ENCODE measurements at regions not wholly inside any gene's neighbourhood (a gene's known extent, or its start where the extent isn't known, plus 50 kb on each side); places are given as distances from the start of the nearest gene placed in this dataset.

GRCh38 chr2:228334180-228334579 lies 152.7 kb upstream of the SPHKAP start:
- no peak for DNase-seq (ENCODE audit: low read depth)

DNA sequence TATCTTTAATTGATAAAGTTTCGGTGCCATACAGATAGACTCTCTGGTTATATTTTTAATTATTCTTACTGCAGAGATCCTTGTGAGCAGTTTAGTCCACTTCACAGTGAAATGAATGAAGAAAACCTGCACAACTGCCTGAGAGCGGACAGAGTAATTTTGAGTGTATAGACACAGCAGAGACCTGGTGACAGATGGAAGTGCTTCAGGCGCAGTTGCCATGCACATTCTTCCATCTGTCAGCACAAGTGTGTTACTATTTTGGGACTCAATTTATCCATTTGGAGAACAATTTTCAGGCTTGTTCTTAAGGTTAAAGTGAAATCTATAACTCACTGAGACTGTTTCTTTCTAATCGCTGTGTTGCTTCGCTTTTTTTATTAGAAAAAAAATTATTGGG lies 147.8 kb upstream of the SPHKAP start:
- no peak for DNase-seq (ENCODE audit: low read depth)

- DNase-seq (ENCODE audit: low read depth): no peak
Observed at GRCh38 chr2:228321015-228321414, 139.5 kb upstream of the SPHKAP start.

DNA sequence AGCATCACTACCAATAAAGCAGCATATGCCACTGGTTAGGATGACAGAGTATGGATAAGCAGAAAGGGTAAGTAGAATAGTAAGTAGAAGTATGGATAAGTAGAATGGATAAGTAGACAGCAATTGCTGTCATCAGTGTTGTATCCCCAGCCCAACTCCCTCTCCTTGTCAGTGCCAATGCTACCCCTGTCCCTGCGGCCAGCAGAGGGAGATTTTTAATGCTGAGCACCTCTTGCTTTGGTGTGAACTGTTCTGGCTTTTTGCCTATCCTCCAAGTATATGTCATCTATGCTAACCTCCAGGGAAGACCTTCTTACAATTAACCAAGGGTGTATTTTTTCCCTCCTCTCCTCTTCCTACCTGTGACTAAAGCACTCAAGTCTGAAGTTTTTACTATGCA lies 136.7 kb upstream of the SPHKAP start:
- DNase-seq (ENCODE audit: low read depth): peak; percentile 9

- DNase-seq (ENCODE audit: low read depth): no peak
Observed at GRCh38 chr2:228312172-228312571, 130.7 kb upstream of the SPHKAP start.

GRCh38 chr2:228303960-228304359 lies 122.5 kb upstream of the SPHKAP start:
- DNase-seq (ENCODE audit: low read depth): no peak

DNA sequence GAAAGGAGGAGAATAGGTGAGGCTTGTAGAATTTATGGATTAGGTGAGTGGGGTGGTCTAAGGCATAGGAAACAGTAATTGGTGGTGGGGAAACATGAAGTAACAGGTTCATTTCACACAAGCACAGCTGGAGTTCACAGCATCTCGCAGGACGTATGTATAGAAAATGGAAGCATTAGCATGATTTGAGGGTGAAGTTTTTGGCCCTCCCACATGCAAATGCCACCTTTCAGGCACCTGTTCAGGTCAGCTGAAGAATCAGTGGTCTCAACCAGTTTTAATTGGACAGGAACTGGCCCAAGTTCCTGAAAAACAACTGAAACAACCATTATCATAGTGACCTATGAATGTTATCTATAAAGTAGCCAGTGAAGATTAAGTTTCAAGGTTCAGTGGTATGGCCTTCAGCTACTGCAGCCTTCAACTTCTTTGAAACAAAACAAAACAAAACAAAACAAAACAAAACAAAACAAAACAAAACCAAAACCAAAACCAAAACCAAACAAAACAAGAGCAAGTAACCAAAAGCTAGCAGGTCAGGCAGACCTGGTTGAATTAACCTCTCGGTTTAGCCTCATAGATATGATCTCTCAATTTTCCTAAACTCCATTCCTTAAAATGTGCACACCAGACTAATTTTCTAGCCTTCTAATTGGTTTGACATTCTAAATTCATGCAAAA lies 102.1 kb upstream of the SPHKAP start:
- DNase-seq (ENCODE audit: low read depth): no peak

- no peak for DNase-seq (ENCODE audit: low read depth)
Observed at GRCh38 chr2:228282376-228282775, 100.9 kb upstream of the SPHKAP start.

DNA sequence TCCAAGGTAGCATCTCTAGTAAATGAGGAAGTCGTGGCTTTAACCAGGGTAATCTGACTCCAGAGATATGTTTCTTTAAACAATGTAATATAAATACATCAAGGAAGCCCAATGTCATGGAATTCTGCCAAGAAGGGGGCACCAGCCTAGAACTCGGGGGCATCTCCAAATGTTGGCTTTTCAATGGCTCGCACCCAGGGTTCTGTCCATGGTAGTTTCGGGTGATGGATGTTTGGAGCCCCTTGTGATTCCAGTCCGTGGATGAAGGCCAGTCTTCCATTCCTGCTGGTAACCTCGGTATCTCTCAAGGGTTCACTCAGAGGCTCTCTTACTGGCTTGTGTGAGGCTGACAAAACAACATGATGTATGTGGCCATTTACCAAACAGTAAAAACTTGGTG lies 91.7 kb upstream of the SPHKAP start:
- no peak for DNase-seq (ENCODE audit: low read depth)

- DNase-seq (ENCODE audit: low read depth): no peak
Observed at GRCh38 chr2:228269351-228269750, 87.9 kb upstream of the SPHKAP start.

- DNase-seq (ENCODE audit: low read depth): no peak
Observed at GRCh38 chr2:228268756-228269155, 87.3 kb upstream of the SPHKAP start.

DNA sequence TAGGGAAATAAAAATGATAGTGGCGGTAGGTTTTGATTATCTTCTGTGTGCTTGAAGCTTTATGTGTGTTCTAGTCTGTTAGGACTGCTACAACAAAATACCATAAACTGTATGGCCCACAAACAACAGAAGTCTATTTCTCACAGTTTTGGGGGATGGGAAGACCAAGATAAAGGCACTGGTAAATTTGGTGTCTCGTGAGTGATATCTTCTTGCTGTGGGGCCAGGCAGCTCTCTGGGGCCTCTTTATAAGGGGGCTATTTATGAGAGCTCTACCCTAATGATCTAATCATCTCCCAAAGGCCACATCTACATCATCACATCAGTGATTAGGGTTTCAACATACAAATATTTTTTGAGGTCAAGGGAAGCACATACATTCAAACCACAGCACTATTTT lies 86.8 kb upstream of the SPHKAP start:
- DNase-seq (ENCODE audit: low read depth): no peak

- no peak for DNase-seq (ENCODE audit: low read depth)
Observed at GRCh38 chr2:228263156-228263555, 81.7 kb upstream of the SPHKAP start.

GRCh38 chr2:228261546-228261945 lies 80.1 kb upstream of the SPHKAP start:
- DNase-seq (ENCODE audit: low read depth): no peak

GRCh38 chr2:228257379-228257778 lies 75.9 kb upstream of the SPHKAP start:
- no peak for DNase-seq (ENCODE audit: low read depth)

DNA sequence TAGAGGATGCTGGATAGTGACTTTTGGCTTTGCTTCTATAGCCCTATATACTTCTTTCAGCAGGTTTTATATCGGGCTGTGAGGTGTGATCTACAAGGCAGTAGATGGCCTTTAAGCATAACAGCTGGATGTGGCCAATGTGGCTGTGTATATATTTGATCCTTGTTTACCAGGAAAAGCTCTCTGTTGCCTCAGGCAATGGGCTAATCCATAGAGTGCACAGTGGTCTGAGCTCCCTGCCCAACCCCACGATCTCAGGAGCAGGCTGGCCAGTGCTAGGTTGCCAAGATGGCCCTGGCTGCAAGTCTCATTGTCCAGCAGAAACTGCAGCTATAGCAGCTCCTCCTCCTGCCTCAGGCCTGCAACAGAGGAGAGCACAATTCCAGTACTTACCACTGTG lies 72.3 kb upstream of the SPHKAP start:
- DNase-seq (ENCODE audit: low read depth): no peak

DNA sequence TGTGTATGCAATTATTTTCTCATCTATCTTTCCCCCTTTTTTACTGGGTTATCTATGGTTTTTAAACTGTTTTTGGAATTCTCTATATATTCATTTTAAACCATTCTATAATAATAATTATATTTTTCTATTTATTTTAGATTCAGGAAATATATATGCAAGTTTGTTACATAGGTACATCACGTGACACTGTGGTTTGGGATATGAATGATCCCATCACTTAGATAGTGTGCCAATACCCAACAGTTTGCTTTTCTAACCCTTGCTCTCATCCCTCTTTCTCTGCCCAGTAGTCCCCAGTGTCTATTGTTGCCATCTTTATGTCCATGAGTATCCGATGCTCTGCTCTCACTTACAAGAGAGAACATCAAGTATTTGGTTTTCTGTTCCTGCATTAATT lies 65.8 kb upstream of the SPHKAP start:
- no peak for DNase-seq (ENCODE audit: low read depth)

DNA sequence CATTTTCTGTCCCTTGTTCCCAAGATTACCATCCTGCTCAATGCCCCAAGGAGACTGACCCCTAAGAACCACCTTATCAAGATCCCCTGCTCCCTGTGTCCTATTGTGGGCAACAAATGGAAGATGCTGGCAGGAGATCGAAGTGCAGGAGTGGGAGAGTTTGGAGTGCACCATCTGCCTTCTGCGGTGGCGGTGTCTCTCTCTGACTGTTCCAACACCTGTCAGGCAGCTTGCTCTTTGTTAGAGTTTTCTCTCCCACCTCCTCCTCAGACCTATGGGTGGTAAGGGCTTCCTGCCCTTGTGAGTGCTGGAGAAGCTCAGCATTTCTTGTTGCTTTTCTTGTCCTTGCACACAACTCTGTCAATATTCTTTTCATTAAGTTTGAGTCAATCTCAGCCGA lies 64.1 kb upstream of the SPHKAP start:
- DNase-seq (ENCODE audit: low read depth): no peak

DNA sequence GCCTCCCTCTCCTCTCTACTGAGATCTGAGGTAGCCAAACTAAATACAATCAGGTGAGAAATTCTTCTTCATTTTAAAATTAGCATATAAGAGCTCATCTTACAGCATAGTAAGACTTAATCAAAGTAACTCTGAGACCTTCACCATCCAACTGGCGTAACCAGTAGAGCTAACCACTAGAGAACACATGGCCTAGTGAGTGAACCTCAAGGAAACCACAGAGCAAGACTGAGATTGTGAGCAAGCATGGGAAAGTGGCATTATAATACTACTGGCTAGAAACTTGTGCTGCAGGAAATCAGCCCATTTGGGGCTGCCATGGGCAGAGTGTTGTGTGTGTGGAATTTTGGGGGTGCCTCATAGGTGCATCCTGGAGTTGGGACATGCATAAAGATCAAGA lies 61.1 kb upstream of the SPHKAP start:
- no peak for DNase-seq (ENCODE audit: low read depth)

DNA sequence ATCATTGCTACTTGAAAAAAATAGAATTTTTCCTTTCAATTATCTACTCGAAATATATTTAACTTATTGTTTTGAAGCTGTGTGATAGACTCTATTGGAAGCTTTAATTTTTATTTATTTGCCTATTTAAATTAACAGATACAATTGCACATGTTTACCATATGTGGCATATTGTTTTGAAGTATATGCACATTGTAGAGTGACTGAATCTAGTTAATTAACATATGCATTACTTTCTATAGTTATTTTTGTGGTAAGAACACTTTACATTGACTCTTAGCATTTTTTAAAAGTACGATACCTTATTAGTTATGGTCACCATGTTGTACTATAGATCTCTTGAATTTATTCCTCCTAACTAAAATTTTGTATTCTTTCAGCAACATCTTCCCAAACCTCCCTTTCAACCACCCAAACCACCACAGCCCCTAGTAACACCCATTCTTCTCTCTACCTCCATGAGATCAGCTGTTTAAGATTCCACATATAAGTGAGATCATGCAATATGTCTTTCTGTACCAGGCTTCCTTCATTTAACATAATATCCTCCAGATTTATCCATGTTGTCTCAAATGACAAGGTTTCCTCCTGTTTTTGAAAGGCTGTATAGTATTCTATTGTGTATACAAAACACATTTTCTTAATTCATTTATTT lies 58.5 kb upstream of the SPHKAP start:
- no peak for DNase-seq (ENCODE audit: low read depth)

- DNase-seq (ENCODE audit: low read depth): no peak
Observed at GRCh38 chr2:228239207-228239906, 57.9 kb upstream of the SPHKAP start.
